GM19324 (cell line): ENCODE measurements at regions not wholly inside any gene's neighbourhood (a gene's known extent, or its start where the extent isn't known, plus 50 kb on each side); places are given as distances from the start of the nearest gene placed in this dataset.
"Not testable (repeated sequence)": the region's sequence is repeated elsewhere in the genome, so short reads cannot be mapped to it uniquely, and the experiment has no call there.

Source experiments
- ATAC-seq: cut with Tn5 transposase; IDR thresholded peaks from one replicate; pipeline ENCODE4 v1.9.1; 2021; ENCODE audit warnings: mild to moderate bottlenecking, moderate library complexity; ENCODE audit not compliant: unreplicated experiment, low FRiP score

DNA sequence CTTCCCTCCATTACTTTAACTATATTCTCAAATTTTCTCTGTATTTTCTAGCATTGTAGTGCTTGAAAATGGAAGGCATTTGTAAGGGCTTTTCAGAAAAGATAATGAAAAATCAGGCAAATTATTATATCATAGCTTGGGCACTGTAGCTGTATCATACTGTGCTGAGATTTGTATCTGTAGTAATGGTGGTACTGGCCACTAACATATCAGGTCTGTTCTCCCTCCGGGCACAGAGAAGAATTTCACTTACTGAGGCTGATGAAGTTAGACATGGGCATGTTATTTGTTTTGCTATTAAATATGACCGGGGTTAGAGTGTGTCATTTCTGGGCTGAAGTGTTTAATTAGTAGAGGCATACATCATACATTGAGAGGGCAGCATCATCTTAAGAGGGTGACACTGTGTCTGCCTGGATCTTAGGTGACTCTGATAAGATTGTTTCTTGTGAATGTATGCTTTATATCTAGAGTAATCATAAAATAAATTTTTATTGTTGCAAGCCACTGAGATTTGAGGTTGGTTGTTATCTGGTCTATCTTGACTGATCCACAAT, 1395.9 kb downstream of the EPHA7 start:
- no peak for ATAC-seq

GRCh38 chr6:92011681-92012245, 1407.6 kb downstream of the EPHA7 start:
- ATAC-seq = no peak

- ATAC-seq = no peak
Observed at GRCh38 chr6:92008757-92009502, 1410.4 kb downstream of the EPHA7 start.

DNA sequence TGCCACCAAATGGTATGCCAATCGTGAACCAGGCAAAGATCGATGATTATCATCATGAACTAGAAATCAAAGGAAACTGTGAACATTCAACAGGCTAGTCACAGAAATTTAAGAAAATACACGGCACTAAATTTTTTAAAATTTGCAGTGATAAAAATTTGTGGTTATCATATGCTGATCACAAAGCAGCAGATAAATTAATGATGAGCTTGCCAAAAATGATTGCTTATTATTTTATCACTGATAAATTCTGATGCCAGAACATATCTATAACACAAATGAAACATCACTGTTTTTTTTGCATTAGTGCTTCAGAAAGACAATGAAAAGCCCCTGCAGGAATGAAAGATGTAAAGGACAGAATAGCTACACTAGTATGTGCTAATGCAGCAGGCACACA, 1413.2 kb upstream of the MAP3K7 start:
- ATAC-seq = no peak

GRCh38 chr6:91994787-91995186, 1407.9 kb upstream of the MAP3K7 start:
- ATAC-seq = no peak

GRCh38 chr6:91982559-91982958, 1395.7 kb upstream of the MAP3K7 start:
- ATAC-seq = no peak

DNA sequence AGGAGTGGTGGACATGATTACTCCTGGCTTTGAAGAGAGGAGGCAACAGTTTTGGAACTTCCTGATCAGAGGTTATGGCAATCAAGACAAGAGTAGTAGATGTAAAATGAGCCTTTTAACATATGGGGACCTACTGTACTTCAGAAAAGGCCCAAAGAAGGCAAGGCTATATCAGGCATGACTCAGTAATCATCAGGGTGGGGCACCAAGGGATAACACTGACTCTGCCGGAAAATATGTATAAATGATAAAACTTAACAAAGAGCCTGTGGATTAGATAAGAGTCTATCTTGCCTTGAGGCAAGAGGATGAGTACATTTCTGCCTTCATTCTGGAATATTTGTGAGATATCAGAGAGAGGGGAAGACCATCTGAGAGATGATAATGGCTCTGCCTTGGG, 1389.9 kb upstream of the MAP3K7 start:
- ATAC-seq = no peak

DNA sequence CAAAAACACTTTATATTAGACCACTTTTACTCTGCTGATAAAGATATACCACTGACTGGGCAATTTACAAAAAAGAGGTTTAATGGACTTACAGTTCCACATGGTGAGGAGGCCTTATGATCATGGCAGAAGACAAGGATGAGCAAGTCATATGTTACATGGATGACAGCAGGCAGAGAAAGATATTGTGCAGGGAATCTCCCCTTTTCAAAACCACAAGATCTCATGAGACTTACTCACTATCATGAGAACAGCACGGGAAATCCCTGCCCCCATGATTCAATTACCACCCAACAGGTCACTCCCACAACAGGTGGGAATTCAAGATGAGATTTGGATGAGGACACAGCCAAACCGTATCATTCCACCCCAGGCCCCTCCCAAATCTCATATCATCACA, 1383.8 kb upstream of the MAP3K7 start:
- no peak for ATAC-seq

DNA sequence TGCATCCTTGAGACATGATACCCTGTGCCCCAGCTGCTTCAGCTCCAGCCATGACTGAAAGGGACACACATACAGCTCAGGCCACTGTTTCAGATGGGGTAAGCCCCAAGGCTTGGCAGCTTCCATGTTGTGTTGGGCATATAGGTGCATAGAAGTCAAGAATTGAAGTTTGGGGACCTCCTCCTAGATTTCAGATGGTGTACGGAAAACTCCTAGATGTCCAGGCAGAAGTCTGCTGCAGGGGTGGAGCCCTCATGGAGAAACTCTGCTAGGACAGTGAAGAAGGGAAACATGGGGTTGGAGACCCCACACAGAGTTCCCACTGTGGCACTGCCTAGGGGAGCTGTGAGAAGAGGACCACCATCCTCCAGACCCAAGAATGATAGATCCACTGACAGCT, 1379.0 kb upstream of the MAP3K7 start:
- ATAC-seq = no peak

DNA sequence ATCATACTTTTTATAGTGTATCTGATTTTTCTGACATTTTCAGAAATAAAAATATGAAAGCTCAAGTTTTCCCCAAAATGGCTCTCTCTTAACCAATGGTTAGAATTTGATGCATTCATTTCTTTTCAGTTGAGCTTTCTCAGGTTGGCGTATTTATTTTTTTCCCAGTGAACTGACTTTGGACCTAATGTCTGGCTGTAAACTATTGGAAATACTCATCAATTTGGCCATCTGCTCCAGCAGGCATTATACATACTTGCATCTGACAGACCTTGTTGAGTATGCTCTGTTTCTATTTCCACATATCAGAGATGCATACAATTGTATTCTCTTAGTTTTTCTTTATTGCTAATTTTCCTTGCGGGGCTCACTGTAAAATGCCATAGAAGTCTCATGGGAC, 1374.8 kb upstream of the MAP3K7 start:
- ATAC-seq = no peak

GRCh38 chr6:91961236-91961635, 1374.4 kb upstream of the MAP3K7 start:
- no peak for ATAC-seq

- ATAC-seq = no peak
Observed at GRCh38 chr6:91941838-91942237, 1355.0 kb upstream of the MAP3K7 start.

GRCh38 chr6:91940801-91941200, 1353.9 kb upstream of the MAP3K7 start:
- ATAC-seq = no peak

GRCh38 chr6:91926827-91927226, 1340.0 kb upstream of the MAP3K7 start:
- ATAC-seq = no peak

DNA sequence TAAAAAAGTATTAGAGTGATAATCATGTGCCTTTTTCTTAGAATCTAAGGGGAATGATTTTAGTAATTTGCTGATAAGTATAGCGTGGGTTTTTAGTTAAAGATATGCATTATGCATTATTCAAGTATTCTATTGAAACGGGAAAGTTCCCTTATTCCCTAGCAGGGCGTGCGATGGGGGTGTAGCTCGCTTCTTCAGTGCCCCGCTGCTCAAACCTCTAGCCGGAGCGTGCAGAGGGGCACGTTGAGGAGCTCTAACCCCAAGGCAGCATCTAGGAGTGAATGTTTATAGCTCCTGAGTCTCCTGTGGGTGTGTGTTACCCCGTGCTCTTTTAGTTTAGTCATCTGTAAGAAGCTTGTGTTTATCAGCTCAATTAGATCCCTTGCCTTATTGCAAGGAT, 1339.5 kb upstream of the MAP3K7 start:
- ATAC-seq = no peak

DNA sequence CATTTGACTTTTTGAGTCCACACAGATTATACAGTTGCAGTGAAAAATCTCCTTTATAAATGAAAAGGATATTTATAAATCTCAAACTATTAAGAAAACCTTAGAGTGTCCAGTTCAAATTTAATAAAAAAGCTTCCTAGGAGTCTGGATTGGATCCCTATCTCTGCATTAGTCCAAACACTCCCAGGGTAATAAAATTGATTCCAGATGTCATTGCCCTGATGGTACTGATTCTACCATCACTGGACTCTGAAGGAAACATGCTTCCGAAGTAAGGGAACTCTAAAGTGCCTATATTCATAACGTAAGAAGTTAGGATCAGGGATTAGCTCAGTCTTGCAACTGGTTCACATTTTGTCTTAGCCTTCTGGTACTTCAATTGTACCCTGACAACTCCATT, 1325.1 kb upstream of the MAP3K7 start:
- ATAC-seq = no peak

- no peak for ATAC-seq
Observed at GRCh38 chr6:91904586-91905164, 1317.8 kb upstream of the MAP3K7 start.

DNA sequence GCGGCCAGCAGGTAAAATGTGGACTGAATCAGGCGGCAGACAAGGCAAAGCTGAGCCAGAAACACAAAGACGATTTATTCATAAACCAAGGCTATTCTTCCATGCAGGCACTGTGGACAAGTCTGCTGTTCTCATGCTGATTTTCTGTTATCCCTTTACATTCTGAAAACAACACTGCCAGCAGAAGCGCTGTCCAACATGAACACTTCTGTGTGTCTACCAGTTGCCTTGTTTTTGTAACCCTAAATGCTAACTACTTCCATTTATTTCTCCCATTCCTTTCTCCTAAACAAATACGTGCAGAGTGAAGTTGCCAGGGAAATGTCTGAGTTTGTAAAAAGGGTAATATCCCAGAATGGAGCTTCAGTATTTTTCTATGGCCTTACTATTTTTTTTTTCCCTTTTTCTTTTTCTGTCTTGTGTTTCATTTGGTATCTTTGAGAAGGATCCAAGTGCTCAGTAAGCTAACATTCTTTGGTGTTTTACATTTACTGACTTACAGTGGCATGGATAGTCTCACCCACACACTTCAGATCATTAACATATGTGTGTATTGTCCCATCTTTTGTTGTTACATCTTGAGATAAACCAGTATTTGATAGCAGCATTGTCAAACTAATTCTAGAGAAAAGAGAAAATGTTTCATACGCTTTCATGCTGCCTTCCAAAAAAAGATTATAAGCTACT, 1308.9 kb upstream of the MAP3K7 start:
- ATAC-seq = no peak

- ATAC-seq = no peak
Observed at GRCh38 chr6:91886183-91886795, 1299.4 kb upstream of the MAP3K7 start.

GRCh38 chr6:91881791-91882190, 1294.9 kb upstream of the MAP3K7 start:
- ATAC-seq = not testable (repeated sequence)
